ENCODE measurements at regions not wholly inside any gene's neighbourhood (a gene's known extent, or its start where the extent isn't known, plus 50 kb on each side); places are given as distances from the start of the nearest gene placed in this dataset.

- TF ChIP-seq POLR2A (IDR thresholded peaks at IDR 0.05) = no peak
- no peak for TF ChIP-seq CTCF (IDR thresholded peaks at IDR 0.05)
These were observed 369.6 kb upstream of the POT1 start for GRCh38 chr7:125299003-125299765.
